H1 (cell line): ENCODE measurements at regions not wholly inside any gene's neighbourhood (a gene's known extent, or its start where the extent isn't known, plus 50 kb on each side); places are given as distances from the start of the nearest gene placed in this dataset.

Experiments used
- CTCF ChIA-PET: fragments of 300-600 bp; sonication (Branson Sonifier 250); formaldehyde crosslinking; loops from one replicate; lab custom pipeline; 2021; ENCODE audit not compliant: partially characterized antibody; lab: Charles Lee
- POLR2A ChIA-PET: fragments of 300-600 bp; sonication (Branson Sonifier 250); formaldehyde crosslinking; loops from one replicate; lab custom pipeline; 2021; ENCODE audit warnings: inconsistent platforms; ENCODE audit not compliant: partially characterized antibody; lab: Charles Lee
- DNase-seq, 2 experiments: peaks; one replicate each; pipeline versions ENCODE4 v3.0.0 to v3.0.0-alpha.2; 2010 to 2022; ENCODE audit warnings: low spot score in 2 of 2, low read depth in 1 of 2, mixed read lengths in 1 of 2
- FAIRE-seq: peaks from 2 replicates; lab custom pipeline; 2011; peaks lifted over from hg19 to GRCh38; lab: Jason Lieb, UNC
- H2AFZ ChIP-seq: 2 replicates; pipeline ENCODE4 v1.8.1; 2012; ENCODE audit warnings: low read length, inconsistent platforms
- H2AK5ac ChIP-seq: 2 replicates; pipeline ENCODE4 v1.6.1; 2013; ENCODE audit warnings: low read depth, low read length
- H2BK120ac ChIP-seq: replicated peaks from 2 replicates; pipeline ENCODE3; 2013; ENCODE audit warnings: low read depth, low read length, inconsistent platforms
- H2BK12ac ChIP-seq: 2 replicates; pipeline ENCODE4 v1.6.1; 2013; ENCODE audit warnings: low read depth, low read length
- H2BK15ac ChIP-seq: 2 replicates; pipeline ENCODE4 v1.6.1; 2013; ENCODE audit warnings: low read length
- H2BK20ac ChIP-seq: 2 replicates; pipeline ENCODE4 v1.6.1; 2013; ENCODE audit warnings: low read length
- H2BK5ac ChIP-seq: 2 replicates; pipeline ENCODE4 v1.6.1; 2013; ENCODE audit warnings: low read depth, low read length
- H3K14ac ChIP-seq: 2 replicates; pipeline ENCODE4 v1.6.1; 2013; ENCODE audit warnings: inconsistent platforms; ENCODE audit not compliant: insufficient read length
- H3K18ac ChIP-seq: 2 replicates; pipeline ENCODE4 v1.6.1; 2013; ENCODE audit warnings: low read length; ENCODE audit errors: extremely low read depth
- H3K23ac ChIP-seq: 2 replicates; pipeline ENCODE4 v1.6.1; 2013; ENCODE audit warnings: inconsistent platforms; ENCODE audit not compliant: insufficient read length
- H3K23me2 ChIP-seq: 2 replicates; pipeline ENCODE4 v1.6.1; 2013; ENCODE audit warnings: low read depth, low read length
- H3K27ac ChIP-seq: 2 replicates; pipeline ENCODE4 v1.6.1; 2011; ENCODE audit warnings: low read depth, low read length, inconsistent platforms
- H3K27me3 ChIP-seq, 4 experiments: replicated peaks in 1 of 4; 1 replicate in 1 of 4; 2 replicates in 3 of 4; pipeline versions ENCODE4 v1.6.1 to v1.8.1; 2011 to 2013; ENCODE audit warnings: low read length in 3 of 4, mild to moderate bottlenecking in 3 of 4, inconsistent platforms in 2 of 4, mixed read lengths in 2 of 4, moderate library complexity in 1 of 4; ENCODE audit not compliant: control insufficient read depth in 3 of 4, insufficient read depth in 3 of 4; ENCODE audit errors: extremely low read depth in 1 of 4
- H3K36me3 ChIP-seq, 4 experiments: 2 replicates each; pipeline versions ENCODE4 v1.6.1 to v1.8.1; 2011 to 2013; ENCODE audit warnings: mild to moderate bottlenecking in 4 of 4, low read length in 3 of 4, moderate library complexity in 2 of 4, control low read depth in 1 of 4, inconsistent platforms in 1 of 4; ENCODE audit not compliant: insufficient read depth in 4 of 4, control insufficient read depth in 2 of 4
- H3K4ac ChIP-seq: replicated peaks from 2 replicates; pipeline ENCODE3; 2013; ENCODE audit warnings: low read length, low read depth, mixed read lengths, inconsistent platforms; ENCODE audit not compliant: insufficient read length
- H3K4me1 ChIP-seq, 4 experiments: replicated peaks in 1 of 4; 1 replicate in 1 of 4; 2 replicates in 3 of 4; pipeline versions ENCODE4 v1.6.1 to v1.8.1; 2011 to 2013; ENCODE audit warnings: low read length in 3 of 4, inconsistent platforms in 2 of 4, mixed read lengths in 1 of 4; ENCODE audit not compliant: insufficient read depth in 4 of 4, control insufficient read depth in 3 of 4
- H3K4me2 ChIP-seq, 2 experiments: 2 replicates each; pipeline versions ENCODE4 v1.6.1 to v1.8.1; 2011 to 2013; ENCODE audit warnings: low read depth in 2 of 2, low read length in 2 of 2, control low read depth in 1 of 2, inconsistent platforms in 1 of 2, mild to moderate bottlenecking in 1 of 2; ENCODE audit not compliant: insufficient read depth in 1 of 2
- H3K4me3 ChIP-seq, 4 experiments: fragments of 200-600, 300-600 bp in 1 of 4; sonication (generic), shearing (Covaris generic), sonication (Bioruptor Twin) in 1 of 4; 2 replicates each; pipeline versions ENCODE4 v1.5.1 to v1.8.1; 2011 to 2016; ENCODE audit warnings: low read length in 4 of 4, low read depth in 3 of 4, control low read depth in 2 of 4, inconsistent platforms in 2 of 4, mild to moderate bottlenecking in 2 of 4, mixed read lengths in 1 of 4, moderate library complexity in 1 of 4; ENCODE audit not compliant: insufficient read depth in 2 of 4; ENCODE audit errors: extremely low read depth in 1 of 4
- H3K56ac ChIP-seq: replicated peaks from 2 replicates; pipeline ENCODE3; 2013; ENCODE audit warnings: low read depth, mild to moderate bottlenecking, mixed read lengths, low read length, inconsistent platforms; ENCODE audit not compliant: insufficient read length
- H3K79me1 ChIP-seq: 2 replicates; pipeline ENCODE4 v1.6.1; 2013; ENCODE audit warnings: low read depth, low read length, control low read depth
- H3K79me2 ChIP-seq, 2 experiments: 2 replicates each; pipeline versions ENCODE4 v1.6.1 to v1.8.1; 2012 to 2013; ENCODE audit warnings: low read length in 2 of 2, mild to moderate bottlenecking in 2 of 2, inconsistent platforms in 1 of 2; ENCODE audit not compliant: insufficient read depth in 2 of 2, control insufficient read depth in 1 of 2
- H3K9ac ChIP-seq, 4 experiments: replicated peaks in 1 of 4; 1 replicate in 1 of 4; 2 replicates in 3 of 4; pipeline versions ENCODE4 v1.6.1 to v1.8.1; 2011 to 2013; ENCODE audit warnings: low read depth in 3 of 4, low read length in 3 of 4, control low read depth in 2 of 4, mild to moderate bottlenecking in 2 of 4, moderate library complexity in 2 of 4, inconsistent platforms in 1 of 4; ENCODE audit errors: extremely low read depth in 1 of 4
- H3K9me3 ChIP-seq, 2 experiments: 2 replicates each; pipeline versions ENCODE4 v1.6.1 to v1.8.1; 2012 to 2013; ENCODE audit warnings: mild to moderate bottlenecking in 2 of 2, moderate library complexity in 2 of 2, control low read depth in 1 of 2, inconsistent platforms in 1 of 2, low read depth in 1 of 2, low read length in 1 of 2, mixed read lengths in 1 of 2; ENCODE audit not compliant: insufficient read depth in 2 of 2
- H4K20me1 ChIP-seq, 2 experiments: replicated peaks in 1 of 2; 2 replicates each; pipeline versions ENCODE3 to v1.8.1; 2011 to 2013; ENCODE audit warnings: inconsistent platforms in 2 of 2, low read length in 2 of 2, mild to moderate bottlenecking in 1 of 2; ENCODE audit not compliant: insufficient read depth in 2 of 2, control insufficient read depth in 1 of 2
- H4K5ac ChIP-seq: 2 replicates; pipeline ENCODE4 v1.6.1; 2013; ENCODE audit warnings: low read length, low read depth, mixed read lengths, inconsistent platforms; ENCODE audit not compliant: insufficient read length
- H4K8ac ChIP-seq: 2 replicates; pipeline ENCODE4 v1.8.0; 2013; ENCODE audit warnings: mild to moderate bottlenecking, moderate library complexity, low read length, inconsistent platforms; ENCODE audit not compliant: insufficient read depth; ENCODE audit errors: extremely low read depth
- H4K91ac ChIP-seq: replicated peaks from 2 replicates; pipeline ENCODE3; 2013; ENCODE audit warnings: low read length, mixed read lengths, inconsistent platforms; ENCODE audit not compliant: insufficient read length
- CEBPB ChIP-seq: IDR thresholded peaks from 2 replicates; pipeline ENCODE4 v1.6.1; 2012; ENCODE audit warnings: low read depth, low read length
- CREB1 ChIP-seq: IDR thresholded peaks from 2 replicates; pipeline ENCODE4 v1.6.1; 2012; ENCODE audit warnings: inconsistent platforms
- CTBP2 ChIP-seq: IDR thresholded peaks from 2 replicates; pipeline ENCODE4 v1.7.0; 2011; ENCODE audit warnings: borderline replicate concordance, mild to moderate bottlenecking, moderate library complexity, mixed read lengths, low read length; ENCODE audit not compliant: insufficient read depth, insufficient read length
- HDAC2 ChIP-seq, 2 experiments: fragments of 300-600 bp in 1 of 2; sonication (generic) in 1 of 2; IDR thresholded peaks; 2 replicates each; pipeline ENCODE4 v1.6.1; 2011 to 2012; ENCODE audit warnings: low read depth in 2 of 2, low read length in 2 of 2, mild to moderate bottlenecking in 2 of 2, moderate library complexity in 2 of 2, borderline replicate concordance in 1 of 2, inconsistent platforms in 1 of 2
- JUN ChIP-seq: IDR thresholded peaks from 2 replicates; pipeline ENCODE4 v1.6.1; 2011; ENCODE audit warnings: low read depth, mild to moderate bottlenecking, improper control_type of control experiment, low read length
- JUND ChIP-seq: IDR thresholded peaks from 2 replicates; pipeline ENCODE4 v1.6.1; 2011; ENCODE audit warnings: mild to moderate bottlenecking, improper control_type of control experiment, low read length
- NRF1 ChIP-seq: IDR thresholded peaks from 2 replicates; pipeline ENCODE4 v1.6.1; 2011; ENCODE audit warnings: mild to moderate bottlenecking, low read depth, low read length, improper control_type of control experiment
- POU5F1 ChIP-seq: IDR thresholded peaks from 2 replicates; pipeline ENCODE4 v1.6.1; 2011; ENCODE audit warnings: low read depth, mild to moderate bottlenecking, low read length, moderate library complexity
- ZNF274 ChIP-seq: IDR thresholded peaks from 2 replicates; pipeline ENCODE4 v1.7.0; 2012; ENCODE audit warnings: low read length, borderline replicate concordance; ENCODE audit errors: extremely low read depth
- WGBS, 2 experiments: shearing (Covaris generic) in 1 of 2; methylation state at CpG; one replicate each; pipeline versions ENCODE4 v1.1.6 to v1.1.7; 2013 to 2015; ENCODE audit warnings: low lambda C conversion rate in 2 of 2, mixed read lengths in 2 of 2, inconsistent platforms in 1 of 2, low coverage in 1 of 2, missing lambda C conversion rate in 1 of 2; ENCODE audit not compliant: insufficient replicate concordance in 2 of 2, insufficient coverage in 1 of 2, insufficient read length in 1 of 2; ENCODE audit errors: extremely low coverage in 1 of 2, missing lambda C conversion rate in 1 of 2; 5-methylcytosine and 5-hydroxymethylcytosine counted together
- TF ChIP-seq, protein P1 (sequence below), 3 experiments: IDR thresholded peaks; 1 replicate in 2 of 3; 2 replicates in 1 of 3; pipeline versions ENCODE4 v1.5.1 to v1.6.1; 2011; ENCODE audit warnings: low read length in 3 of 3, mild to moderate bottlenecking in 3 of 3, inconsistent platforms in 2 of 3, low read depth in 1 of 3, moderate library complexity in 1 of 3; ENCODE audit not compliant: insufficient read depth in 1 of 3; ENCODE audit errors: control extremely low read depth in 1 of 3

DNA sequence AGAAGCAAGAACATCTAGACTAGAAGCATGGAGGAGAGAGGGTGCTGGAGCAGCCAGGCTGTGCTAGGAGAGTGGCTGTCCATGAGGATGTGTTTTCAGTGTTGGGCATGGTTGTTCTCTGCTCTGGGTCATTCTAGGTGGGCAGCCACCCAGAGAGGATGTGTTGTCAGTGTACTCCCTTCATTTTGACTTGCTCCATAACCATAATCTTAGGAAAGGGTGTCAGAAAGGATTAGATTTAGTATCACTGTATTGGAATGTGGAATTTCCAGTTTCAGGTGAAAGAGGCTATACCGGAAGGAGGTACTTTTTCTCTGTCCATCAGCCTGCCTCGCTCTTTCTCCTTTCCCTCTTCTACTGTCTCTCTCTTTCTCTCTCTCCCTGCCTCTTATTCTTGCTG lies 474.5 kb upstream of the PODXL start:
- Histone ChIP-seq H4K8ac (no peak overlapping the region), H3K27ac (no peak overlapping the region), H3K4ac (no peak overlapping the region), H3K56ac (no peak overlapping the region), H2BK120ac (no peak overlapping the region), H3K4me1 (peaks cover 0 to 4% (median 1%) of the 10 kb centered on the region in 4 experiments; a peak in 4 of 7 replicates), H3K23me2 (no peaks in the 10 kb centered on the region; the same call in 1 of the 2 replicates), H3K9me3 (no peaks in the 10 kb centered on the region), H3K4me3 (no peak overlapping the region), H3K79me1 (no peaks in the 10 kb centered on the region), H3K4me2 (no peak overlapping the region), H2AK5ac (no peak overlapping the region), H3K79me2 (no peaks in the 10 kb centered on the region), H3K9ac (no peak overlapping the region), H2BK20ac (no peak overlapping the region), H3K18ac (no peak overlapping the region), H3K14ac (no peak overlapping the region), H2BK5ac (no peak overlapping the region), H3K27me3 (no peaks in the 10 kb centered on the region), H3K36me3 (no peaks in the 10 kb centered on the region), H2BK15ac (no peak overlapping the region), H4K20me1 (no peaks in the 10 kb centered on the region), H2AFZ (no peak overlapping the region), H4K5ac (no peak overlapping the region), H4K91ac (no peak overlapping the region), H3K23ac (no peak overlapping the region), H2BK12ac (no peak overlapping the region)
- ChIA-PET CTCF (no interaction called here), POLR2A (no interaction called here)
- FAIRE-seq (no peak), DNase-seq (no peak)
- TF ChIP-seq CTBP2 (no peak), CREB1 (no peak), ZNF274 (no peak), NRF1 (no peak), JUND (no peak), HDAC2 (IDR thresholded peaks at IDR 0.05; ENCODE audit: borderline replicate concordance in 1 of 2, low read depth in 2 of 2, low read length in 2 of 2) (no peak), JUN (no peak), POU5F1 (no peak), CEBPB (no peak)
- TF ChIP-seq, protein P1, sequence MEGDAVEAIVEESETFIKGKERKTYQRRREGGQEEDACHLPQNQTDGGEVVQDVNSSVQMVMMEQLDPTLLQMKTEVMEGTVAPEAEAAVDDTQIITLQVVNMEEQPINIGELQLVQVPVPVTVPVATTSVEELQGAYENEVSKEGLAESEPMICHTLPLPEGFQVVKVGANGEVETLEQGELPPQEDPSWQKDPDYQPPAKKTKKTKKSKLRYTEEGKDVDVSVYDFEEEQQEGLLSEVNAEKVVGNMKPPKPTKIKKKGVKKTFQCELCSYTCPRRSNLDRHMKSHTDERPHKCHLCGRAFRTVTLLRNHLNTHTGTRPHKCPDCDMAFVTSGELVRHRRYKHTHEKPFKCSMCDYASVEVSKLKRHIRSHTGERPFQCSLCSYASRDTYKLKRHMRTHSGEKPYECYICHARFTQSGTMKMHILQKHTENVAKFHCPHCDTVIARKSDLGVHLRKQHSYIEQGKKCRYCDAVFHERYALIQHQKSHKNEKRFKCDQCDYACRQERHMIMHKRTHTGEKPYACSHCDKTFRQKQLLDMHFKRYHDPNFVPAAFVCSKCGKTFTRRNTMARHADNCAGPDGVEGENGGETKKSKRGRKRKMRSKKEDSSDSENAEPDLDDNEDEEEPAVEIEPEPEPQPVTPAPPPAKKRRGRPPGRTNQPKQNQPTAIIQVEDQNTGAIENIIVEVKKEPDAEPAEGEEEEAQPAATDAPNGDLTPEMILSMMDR (IDR thresholded peaks at IDR 0.05; ENCODE audit: control extremely low read depth in 1 of 3, insufficient read depth in 1 of 3, low read depth in 1 of 3, low read length in 3 of 3): no peak
- 61% methylated on average over 2 of the region's 2 CpGs; no CpG with 5 or more reads in 1 of the 2 experiments for WGBS, 2 experiments
